Brain pericyte (primary cell): ENCODE measurements at regions not wholly inside any gene's neighbourhood (a gene's known extent, or its start where the extent isn't known, plus 50 kb on each side); places are given as distances from the start of the nearest gene placed in this dataset.
"Not testable (repeated sequence)": the region's sequence is repeated elsewhere in the genome, so short reads cannot be mapped to it uniquely, and the experiment has no call there.

ENCODE experiments used
- DNase-seq: peaks from one replicate; pipeline ENCODE4 v3.0.0-alpha.2; 2012; ENCODE audit warnings: low read depth, low spot score

- DNase-seq: no peak
These were observed 79.6 kb upstream of the LAPTM4A start for GRCh38 chr2:20130821-20131645.

DNA sequence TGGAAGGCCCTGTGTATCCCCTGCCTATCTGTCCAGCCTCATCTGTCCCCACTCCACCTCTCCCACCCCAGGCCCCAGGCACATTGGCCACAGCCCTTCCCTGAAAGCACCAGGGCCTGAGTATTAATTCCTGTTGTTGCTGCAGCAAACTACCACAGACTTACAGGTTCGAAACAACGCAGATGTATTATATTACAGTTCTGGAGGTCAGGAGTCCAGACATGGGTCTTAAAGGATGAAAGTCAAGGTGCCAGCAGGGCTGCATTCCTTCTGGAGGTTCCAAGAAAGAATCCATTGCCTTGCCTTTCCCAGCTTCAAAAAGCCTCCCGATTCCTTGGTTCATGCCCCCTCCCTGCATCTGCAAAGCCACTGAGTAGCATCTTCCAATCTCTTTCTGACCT lies 78.7 kb upstream of the LAPTM4A start:
- no peak for DNase-seq

DNA sequence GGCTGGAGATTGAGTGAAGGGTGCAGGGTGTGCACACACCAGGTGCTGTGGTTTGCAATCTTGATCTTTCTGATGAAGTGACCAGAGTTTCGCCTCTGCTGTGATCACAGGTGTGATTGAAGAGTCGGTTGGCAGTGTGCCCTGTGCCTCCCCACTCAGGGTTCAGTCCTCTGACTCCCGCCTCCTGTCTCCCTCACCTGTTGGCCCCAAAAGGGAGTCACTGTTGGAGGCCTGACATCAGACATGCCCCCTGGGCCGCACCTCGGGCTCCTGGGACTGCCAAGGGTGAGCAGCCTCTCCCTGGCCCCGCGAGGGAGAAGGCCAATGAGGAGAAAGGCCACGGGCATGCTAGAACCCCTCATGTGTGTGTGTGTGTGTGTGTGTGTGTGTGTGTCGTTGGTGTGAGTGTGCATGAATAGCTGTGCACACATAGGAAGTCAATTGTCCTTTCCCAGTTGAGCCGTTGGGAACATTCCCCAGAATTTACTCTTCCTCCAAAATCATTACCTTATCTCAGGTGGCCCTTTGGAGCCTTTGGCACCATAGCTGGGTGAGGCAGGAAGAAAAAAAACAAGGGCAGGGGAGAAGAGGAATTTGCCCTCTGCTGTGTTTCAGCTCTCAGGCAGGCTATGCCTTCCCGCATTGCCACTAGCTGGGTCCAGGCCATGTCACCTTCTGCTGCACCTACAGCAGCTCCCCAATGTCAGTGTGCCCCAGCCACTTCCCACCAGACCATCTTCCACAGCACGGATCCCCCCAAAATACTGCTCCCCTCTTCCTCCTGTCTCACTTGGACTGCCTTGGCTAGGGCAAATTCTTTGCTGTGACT lies 78.1 kb upstream of the LAPTM4A start:
- DNase-seq: no peak

GRCh38 chr2:20128506-20129330 lies 77.3 kb upstream of the LAPTM4A start:
- DNase-seq: no peak

DNA sequence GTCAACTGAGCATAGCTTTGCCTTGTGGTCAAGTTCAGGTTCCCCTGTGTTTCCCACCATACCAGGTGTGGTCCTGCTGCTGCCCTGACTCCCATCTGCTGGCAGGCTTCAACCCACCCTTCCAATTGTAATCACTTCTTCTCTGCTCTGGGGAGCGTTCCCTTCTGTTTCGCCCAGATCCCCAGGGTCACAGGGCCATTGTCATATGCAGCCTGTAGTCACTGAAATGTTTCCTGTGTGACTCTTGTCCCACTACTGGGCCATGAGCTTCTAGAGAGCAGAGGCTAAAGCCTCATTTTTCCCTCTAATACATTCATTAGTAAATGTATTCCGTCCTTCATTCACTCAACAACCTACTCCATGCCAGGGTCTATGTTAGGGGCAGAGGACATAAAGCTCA lies 75.0 kb upstream of the LAPTM4A start:
- DNase-seq: no peak

- DNase-seq: no peak
These were observed 74.6 kb upstream of the LAPTM4A start for GRCh38 chr2:20126040-20126439.

DNA sequence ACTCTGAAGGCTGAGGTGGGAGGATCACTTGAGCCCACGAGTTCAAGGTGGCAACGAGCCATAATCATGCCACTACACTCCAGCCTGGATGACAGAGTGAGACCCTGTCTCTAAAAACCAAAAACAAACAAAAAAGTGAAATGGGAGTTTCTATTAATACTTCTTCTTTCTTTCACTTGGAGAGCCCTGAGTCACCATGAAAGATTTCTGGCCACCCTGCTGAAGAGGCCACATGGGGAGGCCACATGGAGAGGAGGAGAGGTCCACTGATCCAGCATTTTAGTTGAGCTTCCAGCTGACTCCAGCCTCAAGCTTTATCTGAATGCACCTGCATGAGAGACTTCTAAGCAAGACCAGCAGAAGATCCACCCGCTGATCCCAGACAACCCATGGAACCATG lies 74.2 kb upstream of the LAPTM4A start:
- no peak for DNase-seq

- no peak for DNase-seq
These were observed 73.7 kb upstream of the LAPTM4A start for GRCh38 chr2:20125164-20125563.

DNA sequence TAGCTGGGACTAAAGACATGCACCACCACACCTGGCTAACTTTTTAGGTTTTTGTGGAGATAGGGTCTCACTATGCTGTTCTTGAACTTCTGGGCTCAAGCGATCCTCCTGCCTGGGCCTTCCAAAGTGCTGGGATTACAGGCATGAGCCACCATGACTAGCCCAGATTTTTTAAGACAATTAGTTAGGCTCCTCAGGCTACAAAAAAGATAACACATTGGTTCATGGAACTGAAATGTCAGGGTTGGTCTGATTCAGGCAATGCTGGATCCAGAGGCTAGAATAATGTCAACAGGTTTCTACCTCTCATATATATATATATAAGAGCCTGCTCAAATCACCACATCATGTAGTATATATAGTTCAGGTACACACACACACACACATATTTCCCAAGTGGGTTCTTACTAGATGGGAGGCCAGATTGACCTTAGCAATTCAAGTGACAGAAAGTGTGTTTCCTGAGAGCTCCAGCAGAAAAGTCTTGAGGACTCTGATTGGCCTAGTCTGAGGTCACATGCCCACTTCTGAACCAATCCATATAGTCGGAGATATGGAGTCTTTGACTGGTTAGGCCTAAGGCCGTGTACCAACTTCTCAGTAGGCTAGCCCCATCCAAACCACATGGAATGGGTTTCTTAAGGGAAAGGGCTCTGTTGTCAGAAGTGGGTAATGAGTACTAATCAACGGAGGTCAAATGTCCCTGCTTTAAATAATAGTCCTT lies 72.6 kb upstream of the LAPTM4A start:
- DNase-seq: no peak

- no peak for DNase-seq
These were observed 71.4 kb upstream of the LAPTM4A start for GRCh38 chr2:20122864-20123263.

- DNase-seq: no peak
These were observed 69.4 kb upstream of the LAPTM4A start for GRCh38 chr2:20120569-20121416.

- DNase-seq: no peak
These were observed 66.6 kb upstream of the LAPTM4A start for GRCh38 chr2:20118051-20118450.

- no peak for DNase-seq
These were observed 64.5 kb upstream of the LAPTM4A start for GRCh38 chr2:20115902-20116301.

DNA sequence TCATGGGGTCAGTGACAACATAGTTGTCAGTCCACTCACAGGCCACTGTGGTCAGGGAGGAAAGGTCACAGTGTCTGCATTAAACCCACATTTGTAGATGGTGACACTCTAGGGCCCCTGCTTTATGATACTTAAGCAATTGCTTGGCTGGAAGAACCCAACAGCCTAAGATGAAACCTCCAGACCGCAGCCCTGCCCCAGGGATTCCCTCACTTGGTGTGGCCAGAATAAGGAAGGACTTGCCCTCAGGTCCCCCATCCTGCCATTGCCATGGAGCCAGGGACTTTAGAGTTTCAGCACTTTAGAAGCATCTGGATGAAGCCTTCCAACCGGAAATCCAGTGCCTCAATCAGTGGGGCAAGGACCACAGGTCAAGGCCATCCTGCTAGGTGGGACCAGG lies 63.9 kb upstream of the LAPTM4A start:
- no peak for DNase-seq

DNA sequence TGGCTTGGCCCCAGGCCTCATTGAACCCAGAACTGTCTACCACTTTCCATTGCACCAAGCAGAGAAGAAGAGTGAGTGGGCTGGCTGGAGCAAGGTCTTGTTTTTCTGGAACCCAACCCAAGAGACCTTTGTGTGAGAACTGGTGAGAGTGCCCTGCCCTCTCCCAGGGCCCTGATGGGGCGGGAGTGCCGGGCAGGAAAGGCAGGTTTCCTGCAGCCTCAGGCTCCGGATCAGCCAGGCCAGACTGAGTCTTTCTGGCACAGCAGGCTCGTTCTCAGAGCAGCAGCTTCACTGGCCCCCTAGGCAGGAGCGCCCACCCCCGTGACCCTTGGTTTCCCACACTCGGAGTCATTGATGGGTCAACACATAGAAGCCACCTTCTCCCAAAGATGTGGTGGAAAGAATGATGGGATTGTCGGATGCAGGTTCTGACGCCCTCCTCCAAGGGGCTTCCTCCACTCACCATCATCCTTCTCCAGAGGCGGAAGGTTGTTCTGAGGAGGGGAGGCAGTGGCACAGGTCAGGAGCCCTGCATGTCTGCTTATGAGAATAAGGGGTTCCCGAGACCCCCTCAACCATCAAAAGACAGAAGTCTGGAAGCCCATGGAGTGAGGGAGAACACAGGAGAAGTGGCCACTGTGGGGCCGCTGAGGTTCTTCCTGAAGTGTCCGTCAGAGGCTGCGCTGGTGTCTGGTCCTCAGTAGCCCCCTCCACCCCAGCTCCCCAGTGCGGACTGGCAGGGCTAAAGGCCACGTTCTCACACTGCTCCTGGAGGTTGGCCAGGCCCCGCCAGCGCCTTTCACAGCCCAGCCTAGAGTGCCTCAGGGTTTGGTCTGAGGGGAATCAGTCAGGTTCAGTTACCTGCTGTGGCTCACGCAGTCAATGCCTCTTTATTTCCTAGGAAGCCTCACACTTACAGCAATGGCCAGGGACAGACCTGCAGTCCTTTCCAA lies 62.8 kb upstream of the LAPTM4A start:
- DNase-seq: no peak

DNA sequence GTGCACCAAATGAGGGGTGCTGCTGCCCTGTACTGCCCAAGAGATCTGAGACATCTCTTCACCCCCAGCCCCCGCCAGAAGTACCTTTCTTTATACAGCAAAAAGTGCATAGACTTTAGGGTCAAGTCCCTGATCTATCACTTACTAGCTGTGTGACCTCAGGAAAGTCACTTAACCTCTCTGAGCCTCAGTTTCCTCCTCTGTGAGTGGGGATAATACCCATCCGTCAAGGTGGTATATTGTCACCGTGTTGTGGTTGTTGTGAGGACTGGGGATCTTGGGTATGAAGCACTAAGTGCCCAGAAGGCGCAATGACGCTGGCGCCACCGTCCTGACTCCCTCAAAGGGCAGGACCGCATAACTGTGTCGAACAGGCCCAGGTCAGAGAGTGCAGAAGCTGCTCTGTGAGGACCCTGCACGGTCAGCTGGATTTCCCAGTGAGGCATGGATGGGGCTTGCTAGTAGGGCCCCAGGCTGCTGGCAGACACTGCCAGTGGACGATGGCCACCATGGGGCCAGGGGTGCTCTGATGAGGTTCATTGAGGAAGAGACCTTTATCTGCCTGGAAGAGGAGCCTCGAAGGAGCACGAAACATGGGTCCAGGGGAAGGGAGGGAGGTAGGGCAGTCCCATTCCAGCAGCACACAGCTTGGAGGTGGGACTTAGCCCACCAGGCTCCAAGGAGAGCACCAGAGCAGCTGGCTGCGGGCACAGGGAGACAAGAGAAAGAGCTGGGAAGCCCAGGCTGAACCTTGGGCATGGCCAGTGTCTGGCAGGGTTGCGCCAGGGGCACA lies 61.8 kb upstream of the LAPTM4A start:
- no peak for DNase-seq

- not testable (repeated sequence) for DNase-seq
These were observed 60.9 kb upstream of the LAPTM4A start for GRCh38 chr2:20112361-20112760.

- no peak for DNase-seq
These were observed 60.1 kb upstream of the LAPTM4A start for GRCh38 chr2:20111311-20112131.
